B cell (primary cell): ENCODE measurements at regions not wholly inside any gene's neighbourhood (a gene's known extent, or its start where the extent isn't known, plus 50 kb on each side); places are given as distances from the start of the nearest gene placed in this dataset.

ENCODE experiments used
- ATAC-seq: fragments of 200-7000 bp; cut with Tn5 transposase; one replicate; pipeline ENCODE4 v1.10.0; 2021; ENCODE audit warnings: low read depth, mild to moderate bottlenecking, moderate number of reproducible peaks, moderate library complexity
- CTCF ChIA-PET: fragments of 350-600 bp; sonication (Branson Sonifier 250); formaldehyde crosslinking; loops from one replicate; lab custom pipeline; 2021; ENCODE audit warnings: antibody characterized with exemption, inconsistent platforms; lab: Charles Lee
- POLR2A ChIA-PET: fragments of 350-600 bp; sonication (Branson Sonifier 250); formaldehyde crosslinking; loops from one replicate; lab custom pipeline; 2021; ENCODE audit warnings: antibody characterized with exemption; lab: Charles Lee
- DNase-seq: peaks from one replicate; pipeline ENCODE4 v3.0.0; 2013
- H2AFZ ChIP-seq: 2 replicates; pipeline ENCODE4 v1.6.1; 2012; ENCODE audit warnings: mild to moderate bottlenecking, low read depth, low read length; ENCODE audit not compliant: insufficient read depth, poor library complexity, severe bottlenecking
- H3K27ac ChIP-seq, 2 donors: 1 replicate in 1 of 2; 2 replicates in 1 of 2; pipeline ENCODE4 v1.5.1; 2012 to 2013; ENCODE audit warnings: low read length in 2 of 2, mild to moderate bottlenecking in 2 of 2, moderate library complexity in 1 of 2
- H3K27me3 ChIP-seq, 4 experiments: fragments of 200-600 bp in 1 of 4; sonication (generic) in 1 of 4; replicated peaks in 1 of 4; 1 replicate in 2 of 4; 2 replicates in 2 of 4; pipeline versions ENCODE4 v1.6.1 to v1.7.0; 2013 to 2016; ENCODE audit warnings: low read length in 3 of 4, mild to moderate bottlenecking in 2 of 4, mixed read lengths in 1 of 4, moderate library complexity in 1 of 4; ENCODE audit not compliant: insufficient read depth in 4 of 4, control insufficient read depth in 3 of 4; ENCODE audit errors: control extremely low read depth in 1 of 4
- H3K36me3 ChIP-seq, 2 experiments: replicated peaks in 1 of 2; 1 replicate in 1 of 2; 2 replicates in 1 of 2; pipeline versions ENCODE4 v1.6.1 to v1.7.1; 2013; ENCODE audit warnings: low read length in 1 of 2; ENCODE audit not compliant: insufficient read depth in 2 of 2, control insufficient read depth in 1 of 2; ENCODE audit errors: control extremely low read depth in 1 of 2, extremely low read depth in 1 of 2
- H3K4me1 ChIP-seq, 2 donors: fragments of 200-600 bp in 1 of 2; sonication (generic) in 1 of 2; 1 replicate in 1 of 2; 2 replicates in 1 of 2; pipeline versions ENCODE4 v1.5.1 to v1.6.1; 2013 to 2017; ENCODE audit warnings: low read length in 2 of 2; ENCODE audit not compliant: control insufficient read depth in 2 of 2, insufficient read depth in 2 of 2
- H3K4me2 ChIP-seq: replicated peaks from 2 replicates; pipeline ENCODE3; 2012; ENCODE audit warnings: mild to moderate bottlenecking, low read depth, low read length; ENCODE audit not compliant: poor library complexity, severe bottlenecking
- H3K4me3 ChIP-seq, 5 experiments: fragments of 200-600 bp in 1 of 5; sonication (generic) in 1 of 5; 1 replicate in 3 of 5; 2 replicates in 2 of 5; pipeline versions ENCODE4 v1.5.1 to v1.7.0; 2011 to 2016; ENCODE audit warnings: low read length in 4 of 5, mild to moderate bottlenecking in 4 of 5, low read depth in 2 of 5, control low read depth in 1 of 5, moderate library complexity in 1 of 5; ENCODE audit not compliant: insufficient read depth in 1 of 5; ENCODE audit errors: control extremely low read depth in 1 of 5, extremely low read depth in 1 of 5
- H3K79me2 ChIP-seq: fragments of 200-600 bp; sonication (generic); one replicate; pipeline ENCODE4 v1.6.0; 2016; ENCODE audit warnings: low read length; ENCODE audit not compliant: control insufficient read depth, insufficient read depth
- H3K9ac ChIP-seq: fragments of 200-600 bp; sonication (generic); 2 replicates; pipeline ENCODE4 v1.6.1; 2017; ENCODE audit warnings: mild to moderate bottlenecking, low read length, moderate library complexity
- H3K9me3 ChIP-seq, 3 donors: one replicate each; pipeline versions ENCODE4 v1.6.1 to v1.7.1; 2013; ENCODE audit warnings: low read length in 2 of 3; ENCODE audit not compliant: control insufficient read depth in 2 of 3, insufficient read depth in 1 of 3; ENCODE audit errors: control extremely low read depth in 1 of 3
- H4K20me1 ChIP-seq: 2 replicates; pipeline ENCODE4 v1.6.0; 2012; ENCODE audit warnings: mild to moderate bottlenecking, low read length; ENCODE audit not compliant: insufficient read depth, control insufficient read depth, poor library complexity, severe bottlenecking
- H3K27ac Mint-ChIP-seq: one replicate; pipeline ENCODE4 v1.8.0; 2021; ENCODE audit warnings: mixed read lengths
- H3K27me3 Mint-ChIP-seq: one replicate; pipeline ENCODE4 v1.8.0; 2021; ENCODE audit warnings: mixed read lengths
- H3K4me1 Mint-ChIP-seq: one replicate; pipeline ENCODE4 v1.8.0; 2021; ENCODE audit warnings: mixed read lengths
- H3K4me3 Mint-ChIP-seq: one replicate; pipeline ENCODE4 v1.8.0; 2021; ENCODE audit warnings: mixed read lengths
- H3K9me3 Mint-ChIP-seq: one replicate; pipeline ENCODE4 v1.8.0; 2022; ENCODE audit warnings: mixed read lengths; ENCODE audit not compliant: insufficient read depth
- EZH2 ChIP-seq: IDR thresholded peaks from 2 replicates; pipeline ENCODE4 v1.6.1; 2012; ENCODE audit warnings: borderline replicate concordance, low read depth, mild to moderate bottlenecking, moderate library complexity, low read length; ENCODE audit not compliant: insufficient read depth, poor library complexity, severe bottlenecking
- WGBS: methylation state at CpG from one replicate; pipeline ENCODE4 v1.1.5; 2013; ENCODE audit warnings: missing lambda C conversion rate; ENCODE audit not compliant: insufficient coverage; 5-methylcytosine and 5-hydroxymethylcytosine counted together
- intact Hi-C: fragments of 100-400 bp; cut with micrococcal nuclease; formaldehyde crosslinking; loops from one replicate; pipeline ENCODE4 v1.10.0; 2022
- TF ChIP-seq, protein P1 (sequence below): fragments of 200-600 bp; IDR thresholded peaks from one replicate; pipeline ENCODE4 v1.8.0; 2022; ENCODE audit warnings: antibody characterized with exemption, mild to moderate bottlenecking

DNA sequence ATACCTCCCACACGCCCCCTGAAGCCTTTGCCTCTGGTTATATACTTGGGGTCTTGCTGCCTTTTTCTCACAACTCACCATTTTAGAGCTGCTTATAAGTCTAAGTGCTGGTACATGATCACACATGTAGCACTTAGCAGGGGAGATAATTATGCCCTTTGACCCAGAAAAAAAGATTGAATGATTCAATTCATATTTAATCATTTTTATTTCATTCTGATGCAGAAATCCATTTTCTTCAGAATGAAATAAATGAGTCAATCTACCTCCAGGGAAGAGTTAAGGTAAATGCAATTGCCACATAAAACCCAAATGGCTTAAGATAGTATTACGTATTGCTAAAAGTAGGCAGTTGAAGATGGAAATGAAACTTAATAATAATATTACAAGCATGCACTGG is 414.6 kb upstream of the PRICKLE1 start:
- WGBS: no CpG with 5 or more reads among the region's 2 CpGs
- no peak for TF ChIP-seq EZH2
- ATAC-seq (no peak), DNase-seq (no peak)
- ChIA-PET POLR2A (no interaction called here), CTCF (no interaction called here)
- Histone ChIP-seq H4K20me1 (no peaks in the 10 kb centered on the region), H3K9ac (no peak overlapping the region), H3K9me3 (no peaks in the 10 kb centered on the region), H3K4me3 (no peak overlapping the region), H3K27me3 (no peaks in the 10 kb centered on the region), H3K79me2 (no peaks in the 10 kb centered on the region), H3K4me2 (no peak overlapping the region), H3K4me1 (no peaks in the 10 kb centered on the region), H3K27ac (no peak overlapping the region), H3K36me3 (no peaks in the 10 kb centered on the region), H2AFZ (no peak overlapping the region)
- Mint-ChIP-seq H3K4me1 (no peaks in the 10 kb centered on the region), H3K27ac (no peak overlapping the region), H3K4me3 (no peak overlapping the region), H3K27me3 (peaks cover 7% of the 10 kb centered on the region), H3K9me3 (peaks cover 5% of the 10 kb centered on the region)
- intact Hi-C loops: no loop called here

DNA sequence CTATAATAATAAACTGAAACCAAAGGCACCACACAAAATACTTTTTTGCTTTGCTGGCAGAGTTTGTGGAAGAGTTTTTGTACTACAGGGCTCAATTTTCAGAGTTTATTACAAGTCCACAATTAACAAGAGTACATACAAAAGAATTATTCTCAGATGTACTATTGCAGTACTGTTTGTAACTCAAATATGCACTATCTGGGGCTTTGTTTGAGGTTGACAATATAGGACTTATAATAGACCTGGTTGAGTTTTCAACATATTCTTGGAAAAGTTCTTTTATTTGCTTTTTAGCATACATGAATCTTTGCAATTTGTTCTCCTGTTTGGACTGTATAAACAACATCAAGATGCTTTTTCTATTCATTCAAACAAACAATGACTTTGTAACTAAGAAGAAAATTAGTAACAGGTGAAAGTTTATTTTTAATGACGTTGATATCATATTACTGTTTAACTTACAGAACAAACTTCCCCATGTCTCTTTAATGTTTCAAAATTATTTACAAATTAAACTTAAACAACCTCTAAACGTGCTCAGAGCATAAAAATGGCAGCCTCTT is 407.4 kb upstream of the PRICKLE1 start:
- H3K27me3 Mint-ChIP-seq: peaks cover 3% of the 10 kb centered on the region
- POLR2A ChIA-PET: no interaction called here
- H3K9ac ChIP-seq: no peak overlapping the region
- no peak overlapping the region for H2AFZ ChIP-seq
- no peaks in the 10 kb centered on the region for H3K9me3 ChIP-seq
- intact Hi-C loops: no loop called here
- no peak for ATAC-seq
- H3K36me3 ChIP-seq: no peaks in the 10 kb centered on the region
- H3K4me3 ChIP-seq: no peak overlapping the region
- CTCF ChIA-PET: no interaction called here
- no peaks in the 10 kb centered on the region for H4K20me1 ChIP-seq
- no CpG with 5 or more reads among the region's 2 CpGs for WGBS
- no peak overlapping the region for H3K4me2 ChIP-seq
- H3K4me1 ChIP-seq: no peaks in the 10 kb centered on the region
- DNase-seq: no peak
- TF ChIP-seq, protein P1, sequence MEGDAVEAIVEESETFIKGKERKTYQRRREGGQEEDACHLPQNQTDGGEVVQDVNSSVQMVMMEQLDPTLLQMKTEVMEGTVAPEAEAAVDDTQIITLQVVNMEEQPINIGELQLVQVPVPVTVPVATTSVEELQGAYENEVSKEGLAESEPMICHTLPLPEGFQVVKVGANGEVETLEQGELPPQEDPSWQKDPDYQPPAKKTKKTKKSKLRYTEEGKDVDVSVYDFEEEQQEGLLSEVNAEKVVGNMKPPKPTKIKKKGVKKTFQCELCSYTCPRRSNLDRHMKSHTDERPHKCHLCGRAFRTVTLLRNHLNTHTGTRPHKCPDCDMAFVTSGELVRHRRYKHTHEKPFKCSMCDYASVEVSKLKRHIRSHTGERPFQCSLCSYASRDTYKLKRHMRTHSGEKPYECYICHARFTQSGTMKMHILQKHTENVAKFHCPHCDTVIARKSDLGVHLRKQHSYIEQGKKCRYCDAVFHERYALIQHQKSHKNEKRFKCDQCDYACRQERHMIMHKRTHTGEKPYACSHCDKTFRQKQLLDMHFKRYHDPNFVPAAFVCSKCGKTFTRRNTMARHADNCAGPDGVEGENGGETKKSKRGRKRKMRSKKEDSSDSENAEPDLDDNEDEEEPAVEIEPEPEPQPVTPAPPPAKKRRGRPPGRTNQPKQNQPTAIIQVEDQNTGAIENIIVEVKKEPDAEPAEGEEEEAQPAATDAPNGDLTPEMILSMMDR: no peak
- no peak for TF ChIP-seq EZH2
- no peaks in the 10 kb centered on the region for H3K79me2 ChIP-seq
- H3K27me3 ChIP-seq: no peaks in the 10 kb centered on the region
- H3K4me1 Mint-ChIP-seq: no peaks in the 10 kb centered on the region
- H3K4me3 Mint-ChIP-seq: no peak overlapping the region
- no peak overlapping the region for H3K27ac Mint-ChIP-seq
- H3K9me3 Mint-ChIP-seq: peaks cover 2% of the 10 kb centered on the region
- no peak overlapping the region for H3K27ac ChIP-seq
